22Rv1 (cell line): ENCODE measurements at regions not wholly inside any gene's neighbourhood (a gene's known extent, or its start where the extent isn't known, plus 50 kb on each side); places are given as distances from the start of the nearest gene placed in this dataset.

Experiments
- CTCF ChIP-seq: fragments of 450-650 bp; IDR thresholded peaks from 2 replicates; pipeline ENCODE4 v1.5.1; 2017; ENCODE audit warnings: mild to moderate bottlenecking
- ZFX ChIP-seq: fragments of 450-650 bp; IDR thresholded peaks from 2 replicates; pipeline ENCODE4 v1.6.1; 2017; ENCODE audit warnings: antibody characterized with exemption, borderline replicate concordance

- TF ChIP-seq CTCF (no peak), ZFX (no peak)
Observed at GRCh38 chr2:160842286-160842685, 317.9 kb upstream of the TANK start.
